GM23248 (cell line): ENCODE measurements at regions not wholly inside any gene's neighbourhood (a gene's known extent, or its start where the extent isn't known, plus 50 kb on each side); places are given as distances from the start of the nearest gene placed in this dataset.

Experiments used
- EZH2 ChIP-seq: fragments of 200-600 bp; sonication (generic); IDR thresholded peaks from 2 replicates; pipeline ENCODE4 v1.6.1; 2018; ENCODE audit warnings: antibody characterized with exemption, mild to moderate bottlenecking; ENCODE audit not compliant: insufficient read depth, poor library complexity, severe bottlenecking
- EZH2phosphoT487 ChIP-seq: fragments of 200-600 bp; sonication (generic); IDR thresholded peaks from 2 replicates; pipeline ENCODE4 v1.6.1; 2018; ENCODE audit warnings: antibody characterized with exemption, moderate library complexity, mild to moderate bottlenecking, low read depth; ENCODE audit not compliant: insufficient read depth

GRCh38 chr5:52727576-52727975 lies 60.1 kb upstream of the ITGA1 start:
- no peak for TF ChIP-seq EZH2
- no peak for TF ChIP-seq EZH2phosphoT487
